ENCODE measurements at regions not wholly inside any gene's neighbourhood (a gene's known extent, or its start where the extent isn't known, plus 50 kb on each side); places are given as distances from the start of the nearest gene placed in this dataset.

DNA sequence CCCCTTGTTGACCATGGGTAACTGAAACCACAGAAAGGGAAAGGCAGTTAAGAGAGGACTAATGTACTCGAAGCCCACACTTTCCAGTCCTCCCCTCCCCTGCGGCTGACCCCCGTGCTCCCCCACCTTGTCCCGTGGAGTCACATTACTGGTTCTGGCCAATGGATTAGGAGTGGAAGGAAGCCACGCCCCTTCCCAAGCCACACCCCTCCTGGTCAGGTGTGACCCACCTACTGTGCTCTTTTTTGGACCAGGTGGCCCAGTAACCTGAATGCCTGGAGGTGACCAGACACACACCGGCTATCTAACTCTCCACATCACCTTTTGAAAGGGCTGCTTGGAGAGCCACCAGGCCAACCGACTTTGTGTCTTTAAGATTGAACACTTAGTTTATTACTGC, 109.3 kb upstream of the MSX1 start:
- POLR2A ChIA-PET = no interaction called here
- H3K4me1 ChIP-seq (ENCODE audit: control insufficient read depth in 2 of 2, insufficient read depth in 2 of 2, low read length in 2 of 2) = no peaks in the 10 kb centered on the region
- Mint-ChIP-seq H3K36me3 (peaks cover 0 to 5% (median 0%) of the 10 kb centered on the region in 5 donors), H3K4me1 (no peaks in the 10 kb centered on the region), H3K27me3 (peaks cover 4 to 24% (median 10%) of the 10 kb centered on the region in 5 donors), H3K27ac (no peak overlapping the region), H3K4me3 (no peak overlapping the region), H3K9me3 (peaks cover 3 to 27% (median 17%) of the 10 kb centered on the region in 11 donors)
- CTCF ChIA-PET = no interaction called here
- no peaks in the 10 kb centered on the region for H3K36me3 ChIP-seq (ENCODE audit: control insufficient read depth in 2 of 3, insufficient read depth in 3 of 3, low read length in 3 of 3)
- ATAC-seq (no peak), DNase-seq (no peak)
- no peaks in the 10 kb centered on the region for H3K27me3 ChIP-seq (ENCODE audit: control insufficient read depth in 2 of 2, insufficient read depth in 2 of 2, low read length in 2 of 2)
- no peak overlapping the region for H3K4me3 ChIP-seq (ENCODE audit: low read length)
- H3K27ac ChIP-seq (ENCODE audit: low read depth, low read length) = no peak overlapping the region
- intact Hi-C loops (cut with micrococcal nuclease) = no loop called here
- H3K9me3 ChIP-seq (ENCODE audit: control insufficient read depth in 2 of 3, low read length in 3 of 3) = peaks cover 0 to 14% (median 0%) of the 10 kb centered on the region in 3 experiments

DNA sequence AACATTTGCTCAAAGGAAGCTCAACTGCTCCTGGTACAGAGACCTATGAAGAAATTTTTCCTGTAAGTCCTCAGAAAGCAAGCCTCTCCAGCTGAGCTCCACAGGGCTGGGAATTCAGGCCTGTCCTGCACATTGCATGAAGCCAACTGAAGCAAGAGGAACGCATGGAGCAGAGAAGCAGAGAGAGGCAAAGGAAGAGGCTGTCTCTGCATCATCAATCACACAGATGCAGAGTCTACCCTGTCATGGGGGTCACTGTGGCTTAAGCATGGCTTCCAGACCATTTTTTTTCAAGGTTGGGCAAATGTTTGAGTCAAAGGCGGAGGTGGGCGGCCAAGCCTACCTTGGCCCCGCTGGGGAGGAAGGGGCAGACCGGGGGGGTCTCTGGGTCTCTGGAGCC, 110.3 kb upstream of the MSX1 start:
- ATAC-seq (no peak), DNase-seq (no peak)
- Histone ChIP-seq H3K27me3 (ENCODE audit: control insufficient read depth in 2 of 2, insufficient read depth in 2 of 2, low read length in 2 of 2) (no peaks in the 10 kb centered on the region), H3K4me1 (ENCODE audit: control insufficient read depth in 2 of 2, insufficient read depth in 2 of 2, low read length in 2 of 2) (no peaks in the 10 kb centered on the region), H3K4me3 (ENCODE audit: low read length) (no peak overlapping the region), H3K36me3 (ENCODE audit: control insufficient read depth in 2 of 3, insufficient read depth in 3 of 3, low read length in 3 of 3) (no peaks in the 10 kb centered on the region), H3K27ac (ENCODE audit: low read depth, low read length) (no peak overlapping the region), H3K9me3 (ENCODE audit: control insufficient read depth in 2 of 3, low read length in 3 of 3) (peaks cover 0 to 14% (median 0%) of the 10 kb centered on the region in 3 experiments)
- intact Hi-C loops (cut with micrococcal nuclease) = no loop called here
- ChIA-PET CTCF (no interaction called here), POLR2A (no interaction called here)
- peaks cover 3 to 37% (median 17%) of the 10 kb centered on the region in 11 donors for H3K9me3 Mint-ChIP-seq
- H3K27ac Mint-ChIP-seq = no peak overlapping the region
- no peak overlapping the region for H3K4me3 Mint-ChIP-seq
- no peaks in the 10 kb centered on the region for H3K4me1 Mint-ChIP-seq
- H3K27me3 Mint-ChIP-seq = peaks cover 4 to 15% (median 10%) of the 10 kb centered on the region in 5 donors
- H3K36me3 Mint-ChIP-seq = peaks cover 0 to 5% (median 0%) of the 10 kb centered on the region in 5 donors

DNA sequence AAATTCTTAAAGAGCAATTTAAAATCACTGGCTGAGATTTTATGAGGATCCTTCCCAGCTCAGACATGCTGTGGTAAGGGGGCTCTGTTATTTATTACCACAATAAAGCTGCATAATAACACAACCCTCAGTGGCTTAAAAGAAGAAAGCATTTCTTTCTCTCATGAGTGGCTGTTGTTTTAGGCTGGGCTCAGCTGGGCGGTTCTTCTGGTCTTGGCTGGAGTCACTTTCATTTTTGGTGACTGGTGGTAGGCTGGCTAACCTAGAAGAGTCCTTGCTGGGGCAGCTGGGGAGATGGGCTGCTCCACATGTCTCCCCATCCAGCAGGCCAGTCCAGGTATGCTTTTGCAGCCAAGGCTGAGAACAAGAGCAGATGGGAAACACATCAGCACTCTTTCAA, 113.0 kb upstream of the MSX1 start:
- no peaks in the 10 kb centered on the region for H3K27me3 ChIP-seq (ENCODE audit: control insufficient read depth in 2 of 2, insufficient read depth in 2 of 2, low read length in 2 of 2)
- peaks cover 0 to 5% (median 0%) of the 10 kb centered on the region in 5 donors for H3K36me3 Mint-ChIP-seq
- POLR2A ChIA-PET = no interaction called here
- ATAC-seq (no peak), DNase-seq (no peak)
- intact Hi-C loops (cut with micrococcal nuclease) = no loop called here
- no peaks in the 10 kb centered on the region for H3K36me3 ChIP-seq (ENCODE audit: control insufficient read depth in 2 of 3, insufficient read depth in 3 of 3, low read length in 3 of 3)
- CTCF ChIA-PET = no interaction called here
- peaks cover 3 to 38% (median 23%) of the 10 kb centered on the region in 11 donors for H3K9me3 Mint-ChIP-seq
- H3K4me1 ChIP-seq (ENCODE audit: control insufficient read depth in 2 of 2, insufficient read depth in 2 of 2, low read length in 2 of 2) = no peaks in the 10 kb centered on the region
- H3K4me3 Mint-ChIP-seq = no peak overlapping the region
- no peak overlapping the region for H3K27ac ChIP-seq (ENCODE audit: low read depth, low read length)
- H3K4me1 Mint-ChIP-seq = no peaks in the 10 kb centered on the region
- peaks cover 0 to 6% (median 0%) of the 10 kb centered on the region in 5 donors for H3K27me3 Mint-ChIP-seq
- no peak overlapping the region for H3K4me3 ChIP-seq (ENCODE audit: low read length)
- H3K9me3 ChIP-seq (ENCODE audit: control insufficient read depth in 2 of 3, low read length in 3 of 3) = peaks cover 0 to 14% (median 0%) of the 10 kb centered on the region in 3 experiments
- no peak overlapping the region for H3K27ac Mint-ChIP-seq

DNA sequence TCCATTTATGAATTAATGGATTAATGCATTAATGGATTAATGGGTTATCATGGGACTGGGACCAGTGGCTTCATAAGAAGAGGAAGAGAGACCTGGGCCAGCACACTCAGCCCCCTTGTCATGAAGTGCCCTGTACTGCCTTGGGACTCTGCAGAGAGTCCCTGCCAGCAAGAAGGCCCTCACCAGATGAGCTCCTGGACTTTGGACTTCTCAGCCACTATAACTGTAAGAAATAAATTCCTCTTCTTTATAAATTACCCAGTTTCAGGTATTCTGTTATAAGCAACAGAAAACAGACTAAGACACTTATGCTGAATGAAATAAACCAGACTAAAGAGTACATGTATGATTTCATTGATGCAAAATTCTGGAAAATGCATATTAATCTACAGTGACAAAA, 119.4 kb upstream of the MSX1 start:
- POLR2A ChIA-PET = no interaction called here
- H3K4me1 ChIP-seq (ENCODE audit: control insufficient read depth in 2 of 2, insufficient read depth in 2 of 2, low read length in 2 of 2) = no peaks in the 10 kb centered on the region
- Mint-ChIP-seq H3K27me3 (no peaks in the 10 kb centered on the region), H3K9me3 (peaks cover 0 to 11% (median 5%) of the 10 kb centered on the region in 11 donors), H3K4me3 (no peak overlapping the region), H3K27ac (no peak overlapping the region), H3K4me1 (no peaks in the 10 kb centered on the region), H3K36me3 (peaks cover 0 to 7% (median 3%) of the 10 kb centered on the region in 5 donors)
- H3K36me3 ChIP-seq (ENCODE audit: control insufficient read depth in 2 of 3, insufficient read depth in 3 of 3, low read length in 3 of 3) = no peaks in the 10 kb centered on the region
- DNase-seq (no peak), ATAC-seq (no peak)
- H3K9me3 ChIP-seq (ENCODE audit: control insufficient read depth in 2 of 3, low read length in 3 of 3) = no peaks in the 10 kb centered on the region
- intact Hi-C loops (cut with micrococcal nuclease) = no loop called here
- CTCF ChIA-PET = no interaction called here
- H3K4me3 ChIP-seq (ENCODE audit: low read length) = no peak overlapping the region
- no peak overlapping the region for H3K27ac ChIP-seq (ENCODE audit: low read depth, low read length)
- H3K27me3 ChIP-seq (ENCODE audit: control insufficient read depth in 2 of 2, insufficient read depth in 2 of 2, low read length in 2 of 2) = no peaks in the 10 kb centered on the region

DNA sequence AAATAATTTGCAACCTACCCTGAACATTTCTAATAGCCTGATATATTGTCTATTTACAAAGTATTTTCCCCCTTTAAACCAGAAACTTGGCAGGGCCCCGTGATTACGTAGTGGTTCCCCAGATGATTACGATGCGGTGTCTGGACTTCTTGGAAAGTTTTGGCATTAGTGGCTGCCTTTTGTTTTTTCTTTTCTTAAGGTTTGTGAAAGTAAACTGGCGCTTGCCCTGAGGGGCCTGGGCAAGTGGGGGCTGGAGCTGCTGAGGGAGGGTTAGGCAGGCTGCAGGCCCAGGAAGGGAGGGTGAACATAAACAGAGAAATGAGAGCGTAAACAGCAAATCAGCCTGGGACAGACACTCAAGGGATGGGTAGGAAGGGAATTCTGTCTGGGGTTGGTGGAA, 123.6 kb upstream of the MSX1 start:
- Histone ChIP-seq H3K4me3 (ENCODE audit: low read length) (no peak overlapping the region), H3K36me3 (ENCODE audit: control insufficient read depth in 2 of 3, insufficient read depth in 3 of 3, low read length in 3 of 3) (no peaks in the 10 kb centered on the region), H3K4me1 (ENCODE audit: control insufficient read depth in 2 of 2, insufficient read depth in 2 of 2, low read length in 2 of 2) (no peaks in the 10 kb centered on the region), H3K9me3 (ENCODE audit: control insufficient read depth in 2 of 3, low read length in 3 of 3) (no peaks in the 10 kb centered on the region), H3K27ac (ENCODE audit: low read depth, low read length) (no peak overlapping the region), H3K27me3 (ENCODE audit: control insufficient read depth in 2 of 2, insufficient read depth in 2 of 2, low read length in 2 of 2) (no peaks in the 10 kb centered on the region)
- H3K36me3 Mint-ChIP-seq = peaks cover 0 to 15% (median 3%) of the 10 kb centered on the region in 5 donors
- no peak overlapping the region for H3K27ac Mint-ChIP-seq
- no peak for DNase-seq
- H3K9me3 Mint-ChIP-seq = peaks cover 0 to 22% (median 6%) of the 10 kb centered on the region in 11 donors
- no peak overlapping the region for H3K4me3 Mint-ChIP-seq
- CTCF ChIA-PET = no interaction called here
- intact Hi-C loops (cut with micrococcal nuclease) = no loop called here
- H3K27me3 Mint-ChIP-seq = no peaks in the 10 kb centered on the region
- ATAC-seq = no peak
- H3K4me1 Mint-ChIP-seq = no peaks in the 10 kb centered on the region
- POLR2A ChIA-PET = no interaction called here

DNA sequence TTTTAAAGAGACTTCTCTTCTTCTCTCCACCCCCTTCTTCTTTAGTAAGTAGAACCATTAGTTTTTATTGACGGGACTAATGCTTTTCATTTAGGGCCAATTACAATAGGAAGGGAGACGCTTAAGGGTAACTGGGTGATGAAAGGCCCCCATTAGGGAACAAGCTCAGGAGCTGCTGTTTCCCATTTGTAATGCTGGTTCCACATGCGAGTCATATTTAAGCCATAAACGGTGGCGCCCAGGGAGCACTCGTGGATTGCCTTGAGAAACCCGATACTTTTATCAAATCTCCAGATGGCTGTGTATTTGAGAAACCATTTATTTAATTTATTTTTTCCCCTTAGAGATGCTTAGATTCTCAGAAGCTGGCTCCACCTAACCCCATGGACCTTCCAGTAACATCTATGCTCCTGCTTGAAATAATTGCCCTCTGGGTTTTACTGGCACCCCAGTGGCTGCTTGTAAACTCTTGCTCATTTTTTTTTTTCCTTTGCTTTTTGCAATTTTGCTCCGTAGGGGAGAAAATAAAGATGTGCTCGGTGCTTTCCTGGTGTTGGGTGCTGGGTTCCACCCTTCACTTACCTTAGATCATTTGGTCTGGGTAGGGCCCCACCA, 124.2 kb upstream of the MSX1 start:
- Mint-ChIP-seq H3K9me3 (peaks cover 0 to 22% (median 6%) of the 10 kb centered on the region in 11 donors), H3K27me3 (no peaks in the 10 kb centered on the region), H3K36me3 (peaks cover 0 to 12% (median 3%) of the 10 kb centered on the region in 5 donors), H3K4me1 (no peaks in the 10 kb centered on the region), H3K4me3 (no peak overlapping the region), H3K27ac (no peak overlapping the region)
- Histone ChIP-seq H3K27me3 (ENCODE audit: control insufficient read depth in 2 of 2, insufficient read depth in 2 of 2, low read length in 2 of 2) (no peaks in the 10 kb centered on the region), H3K36me3 (ENCODE audit: control insufficient read depth in 2 of 3, insufficient read depth in 3 of 3, low read length in 3 of 3) (no peaks in the 10 kb centered on the region), H3K4me3 (ENCODE audit: low read length) (no peak overlapping the region), H3K4me1 (ENCODE audit: control insufficient read depth in 2 of 2, insufficient read depth in 2 of 2, low read length in 2 of 2) (no peaks in the 10 kb centered on the region), H3K9me3 (ENCODE audit: control insufficient read depth in 2 of 3, low read length in 3 of 3) (no peaks in the 10 kb centered on the region), H3K27ac (ENCODE audit: low read depth, low read length) (no peak overlapping the region)
- ChIA-PET POLR2A (no interaction called here), CTCF (no interaction called here)
- intact Hi-C loops (cut with micrococcal nuclease) = no loop called here
- no peak for ATAC-seq
- DNase-seq = no peak

DNA sequence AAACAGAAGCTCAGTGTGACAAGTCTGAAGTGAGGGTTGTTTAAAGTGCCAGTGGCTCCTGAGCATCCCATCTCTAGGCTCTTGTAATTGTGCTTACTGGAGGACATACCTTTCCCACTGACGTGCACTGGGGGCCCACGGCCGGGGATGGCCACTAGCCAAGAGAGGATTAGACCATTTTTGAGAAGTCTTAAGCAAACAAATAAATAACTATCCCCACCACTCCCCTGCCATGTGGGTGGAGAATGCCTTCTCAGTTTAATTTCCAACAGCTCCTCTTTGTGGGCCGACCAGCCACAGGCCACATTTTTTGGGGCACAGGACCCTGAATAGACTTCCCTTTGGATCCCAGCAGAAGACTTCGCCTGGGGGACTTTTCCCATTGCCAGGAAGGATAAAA, 125.0 kb upstream of the MSX1 start:
- Mint-ChIP-seq H3K4me3 (no peak overlapping the region), H3K27ac (no peak overlapping the region), H3K9me3 (peaks cover 0 to 22% (median 7%) of the 10 kb centered on the region in 11 donors), H3K4me1 (no peaks in the 10 kb centered on the region), H3K36me3 (peaks cover 0 to 14% (median 6%) of the 10 kb centered on the region in 5 donors), H3K27me3 (no peaks in the 10 kb centered on the region)
- ATAC-seq (no peak), DNase-seq (no peak)
- ChIA-PET POLR2A (no interaction called here), CTCF (no interaction called here)
- Histone ChIP-seq H3K4me3 (ENCODE audit: low read length) (no peak overlapping the region), H3K9me3 (ENCODE audit: control insufficient read depth in 2 of 3, low read length in 3 of 3) (no peaks in the 10 kb centered on the region), H3K36me3 (ENCODE audit: control insufficient read depth in 2 of 3, insufficient read depth in 3 of 3, low read length in 3 of 3) (no peaks in the 10 kb centered on the region), H3K27me3 (ENCODE audit: control insufficient read depth in 2 of 2, insufficient read depth in 2 of 2, low read length in 2 of 2) (no peaks in the 10 kb centered on the region), H3K27ac (ENCODE audit: low read depth, low read length) (no peak overlapping the region), H3K4me1 (ENCODE audit: control insufficient read depth in 2 of 2, insufficient read depth in 2 of 2, low read length in 2 of 2) (no peaks in the 10 kb centered on the region)
- intact Hi-C loops (cut with micrococcal nuclease) = no loop called here

All from naive thymus-derived CD4-positive, alpha-beta T cell (primary cell).